ENCODE measurements at regions not wholly inside any gene's neighbourhood (a gene's known extent, or its start where the extent isn't known, plus 50 kb on each side); places are given as distances from the start of the nearest gene placed in this dataset.
A peak's percentile ranks its signal among the peaks of the same experiment; 100 is the strongest.

DNA sequence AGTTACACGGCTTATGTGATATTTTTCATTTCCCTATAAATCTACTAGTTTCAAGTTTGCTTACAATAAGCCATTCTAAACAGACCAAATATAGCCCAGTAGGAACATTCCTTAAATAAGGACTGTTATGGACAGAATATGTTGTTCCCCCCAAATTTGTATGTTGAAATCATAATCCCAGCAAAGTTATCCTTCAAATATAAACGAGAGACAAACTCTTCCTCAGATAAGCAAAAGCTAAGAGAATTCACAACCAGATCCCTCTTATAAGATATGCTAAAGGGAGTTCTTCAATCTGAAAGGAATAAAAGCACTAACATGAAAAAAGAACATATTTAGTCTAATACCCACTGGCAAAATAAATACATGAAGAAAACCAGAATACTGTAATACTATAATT is 795.5 kb upstream of the GJE1 start:
- Histone ChIP-seq H3K9me3 (ENCODE audit: low read depth) (no peaks in the 10 kb centered on the region), H3K36me3 (replicated peaks; ENCODE audit: insufficient read depth, low read depth) (no peaks in the 10 kb centered on the region), H2AFZ (no peak overlapping the region), H3K9me2 (replicated peaks; ENCODE audit: insufficient read depth) (no peaks in the 10 kb centered on the region), H3K4me1 (ENCODE audit: insufficient read depth) (no peaks in the 10 kb centered on the region), H3K79me2 (no peaks in the 10 kb centered on the region), H3K27ac (no peak overlapping the region), H4K20me1 (ENCODE audit: insufficient read depth, poor library complexity, severe bottlenecking) (no peaks in the 10 kb centered on the region), H3K27me3 (no peaks in the 10 kb centered on the region), H3K4me2 (no peak overlapping the region), H3K4me3 (no peak overlapping the region)
- no peak for DNase-seq (ENCODE audit: low spot score)
- TF ChIP-seq, protein P1, sequence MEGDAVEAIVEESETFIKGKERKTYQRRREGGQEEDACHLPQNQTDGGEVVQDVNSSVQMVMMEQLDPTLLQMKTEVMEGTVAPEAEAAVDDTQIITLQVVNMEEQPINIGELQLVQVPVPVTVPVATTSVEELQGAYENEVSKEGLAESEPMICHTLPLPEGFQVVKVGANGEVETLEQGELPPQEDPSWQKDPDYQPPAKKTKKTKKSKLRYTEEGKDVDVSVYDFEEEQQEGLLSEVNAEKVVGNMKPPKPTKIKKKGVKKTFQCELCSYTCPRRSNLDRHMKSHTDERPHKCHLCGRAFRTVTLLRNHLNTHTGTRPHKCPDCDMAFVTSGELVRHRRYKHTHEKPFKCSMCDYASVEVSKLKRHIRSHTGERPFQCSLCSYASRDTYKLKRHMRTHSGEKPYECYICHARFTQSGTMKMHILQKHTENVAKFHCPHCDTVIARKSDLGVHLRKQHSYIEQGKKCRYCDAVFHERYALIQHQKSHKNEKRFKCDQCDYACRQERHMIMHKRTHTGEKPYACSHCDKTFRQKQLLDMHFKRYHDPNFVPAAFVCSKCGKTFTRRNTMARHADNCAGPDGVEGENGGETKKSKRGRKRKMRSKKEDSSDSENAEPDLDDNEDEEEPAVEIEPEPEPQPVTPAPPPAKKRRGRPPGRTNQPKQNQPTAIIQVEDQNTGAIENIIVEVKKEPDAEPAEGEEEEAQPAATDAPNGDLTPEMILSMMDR (IDR thresholded peaks at IDR 0.05; ENCODE audit: poor library complexity), result no peak
- TF ChIP-seq EZH2 (IDR thresholded peaks at IDR 0.05; ENCODE audit: borderline replicate concordance) (no peak), EZH2phosphoT487 (IDR thresholded peaks at IDR 0.05; ENCODE audit: low read depth, severe bottlenecking, unreplicated experiment) (no peak)
- 63% methylated on average over 2 of the region's 2 CpGs for WGBS (ENCODE audit: low lambda C conversion rate, missing lambda C conversion rate)

DNA sequence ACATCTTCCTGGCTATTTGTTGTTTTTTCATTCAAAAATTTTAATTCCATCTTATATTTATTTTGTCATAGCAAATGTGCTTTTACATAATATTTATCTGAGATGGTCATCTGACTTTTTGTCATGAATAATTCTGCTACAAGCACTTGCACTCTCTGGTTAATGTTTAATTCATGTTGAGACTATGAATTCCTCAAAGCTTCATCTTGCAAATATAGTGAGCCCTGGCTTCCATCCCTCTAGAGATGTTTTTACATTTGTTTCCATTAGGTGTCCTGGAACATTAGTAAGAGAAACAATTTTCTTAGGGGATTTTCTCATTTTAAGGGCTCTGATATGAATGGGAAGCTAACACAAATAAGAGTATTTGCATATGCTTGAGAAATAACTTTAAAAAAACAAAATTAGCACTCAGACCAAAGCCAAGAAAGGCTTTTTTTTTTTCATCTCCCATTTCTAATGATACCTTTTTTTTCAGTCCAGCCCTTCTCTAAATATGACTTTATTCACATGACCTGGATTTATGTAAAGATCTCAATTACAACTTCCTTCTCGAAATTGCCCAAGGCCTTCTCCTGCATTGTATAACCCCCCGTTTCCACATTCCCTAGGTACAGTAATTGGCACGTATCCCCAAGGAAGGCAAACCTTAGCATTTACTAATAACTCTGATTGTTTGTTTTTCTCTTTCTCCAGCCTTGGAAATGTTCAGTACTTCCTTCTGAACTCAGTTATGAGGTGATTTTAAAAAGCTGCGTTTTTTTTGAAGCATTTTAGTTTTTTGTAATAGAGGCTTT is 797.0 kb upstream of the GJE1 start:
- no peak for DNase-seq (ENCODE audit: low spot score)
- 80% methylated on average over 4 of the region's 4 CpGs for WGBS (ENCODE audit: low lambda C conversion rate, missing lambda C conversion rate)
- H3K4me3 ChIP-seq, result no peak overlapping the region

DNA sequence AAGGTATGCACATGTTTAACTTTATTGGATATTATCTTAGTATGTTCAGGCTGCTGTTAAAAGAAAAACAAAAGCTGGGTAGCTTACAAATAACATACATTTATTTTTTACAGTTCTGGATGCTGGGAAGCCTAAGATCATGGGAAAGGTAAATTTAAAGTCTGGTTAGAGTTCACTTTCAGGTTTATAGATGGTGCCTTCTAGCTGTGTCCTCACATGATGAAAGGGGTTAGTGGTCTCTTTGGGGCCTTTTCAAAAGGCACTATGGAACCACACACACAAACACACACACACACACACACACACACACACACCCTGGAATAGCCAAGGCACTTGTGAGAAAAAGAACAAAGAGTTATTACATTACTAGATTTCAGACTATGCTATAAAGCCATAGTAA is 805.8 kb upstream of the GJE1 start:
- Histone ChIP-seq H2AFZ (no peak overlapping the region), H3K4me2 (no peak overlapping the region), H3K79me2 (no peaks in the 10 kb centered on the region), H3K9me3 (ENCODE audit: low read depth) (no peaks in the 10 kb centered on the region), H3K27me3 (no peaks in the 10 kb centered on the region), H3K27ac (peak overlapping the region; percentile 23), H3K9me2 (replicated peaks; ENCODE audit: insufficient read depth) (no peaks in the 10 kb centered on the region), H3K4me1 (ENCODE audit: insufficient read depth) (no peaks in the 10 kb centered on the region), H3K4me3 (no peak overlapping the region), H4K20me1 (ENCODE audit: insufficient read depth, poor library complexity, severe bottlenecking) (no peaks in the 10 kb centered on the region), H3K36me3 (replicated peaks; ENCODE audit: insufficient read depth, low read depth) (no peaks in the 10 kb centered on the region)
- no peak for TF ChIP-seq EZH2phosphoT487 (IDR thresholded peaks at IDR 0.05; ENCODE audit: low read depth, severe bottlenecking, unreplicated experiment)
- TF ChIP-seq, protein P1 (IDR thresholded peaks at IDR 0.05; ENCODE audit: poor library complexity), result no peak
- TF ChIP-seq EZH2 (IDR thresholded peaks at IDR 0.05; ENCODE audit: borderline replicate concordance), result no peak
- DNase-seq (ENCODE audit: low spot score), result no peak

More for the DNA sequence above, 797.0 kb upstream of the GJE1 start:
- Histone ChIP-seq H3K27me3 (no peaks in the 10 kb centered on the region), H3K36me3 (replicated peaks; ENCODE audit: insufficient read depth, low read depth) (no peaks in the 10 kb centered on the region), H4K20me1 (ENCODE audit: insufficient read depth, poor library complexity, severe bottlenecking) (no peaks in the 10 kb centered on the region), H3K79me2 (no peaks in the 10 kb centered on the region), H3K27ac (no peak overlapping the region), H3K4me2 (no peak overlapping the region), H3K4me1 (ENCODE audit: insufficient read depth) (no peaks in the 10 kb centered on the region), H2AFZ (no peak overlapping the region), H3K9me2 (replicated peaks; ENCODE audit: insufficient read depth) (no peaks in the 10 kb centered on the region), H3K9me3 (ENCODE audit: low read depth) (no peaks in the 10 kb centered on the region)
- TF ChIP-seq, protein P1 (IDR thresholded peaks at IDR 0.05; ENCODE audit: poor library complexity), result no peak
- TF ChIP-seq EZH2 (IDR thresholded peaks at IDR 0.05; ENCODE audit: borderline replicate concordance), result no peak

Measured in hepatocyte (in vitro differentiated cells).